ENCODE measurements at regions not wholly inside any gene's neighbourhood (a gene's known extent, or its start where the extent isn't known, plus 50 kb on each side); places are given as distances from the start of the nearest gene placed in this dataset.

GRCh38 chr1:222040955-222041354, 299.1 kb upstream of the DUSP10 start:
- Histone ChIP-seq H2AFZ (ENCODE audit: low read length) (no peak overlapping the region), H3T11ph (ENCODE audit: low read length) (no peak overlapping the region), H3K4me2 (ENCODE audit: insufficient read depth, insufficient read length, low read length) (no peak overlapping the region), H3K4me1 (ENCODE audit: insufficient read depth, low read length) (no peaks in the 10 kb centered on the region), H3K23ac (ENCODE audit: insufficient read length, low read depth, low read length) (no peak overlapping the region), H3K23me2 (ENCODE audit: insufficient read length, low read depth, low read length, poor library complexity, severe bottlenecking) (no peaks in the 10 kb centered on the region), H2BK5ac (ENCODE audit: insufficient read length, low read length) (no peak overlapping the region), H3K9ac (ENCODE audit: extremely low read depth, insufficient read length, low read length) (no peak overlapping the region), H4K91ac (ENCODE audit: insufficient read length, low read depth, low read length) (no peak overlapping the region), H2BK120ac (ENCODE audit: low read depth, low read length, poor library complexity, severe bottlenecking) (no peak overlapping the region), H3K9me3 (ENCODE audit: control insufficient read depth, low read depth, low read length) (no peaks in the 10 kb centered on the region), H2BK15ac (ENCODE audit: low read depth, low read length) (no peak overlapping the region), H4K5ac (ENCODE audit: insufficient read length, low read depth, low read length) (no peak overlapping the region), H4K8ac (replicated peaks; ENCODE audit: insufficient read length, low read depth, low read length) (no peak overlapping the region), H3K56ac (ENCODE audit: insufficient read length, low read depth, low read length) (no peak overlapping the region), H3K18ac (ENCODE audit: insufficient read length, low read depth, low read length) (no peak overlapping the region), H3K27me3 (ENCODE audit: insufficient read depth, low read length) (no peaks in the 10 kb centered on the region), H3K4ac (ENCODE audit: low read depth, low read length) (no peak overlapping the region), H3K79me1 (ENCODE audit: insufficient read depth, low read depth, low read length, poor library complexity, severe bottlenecking) (no peaks in the 10 kb centered on the region), H3K27ac (ENCODE audit: insufficient read length, low read depth, low read length) (no peak overlapping the region), H3K79me2 (ENCODE audit: insufficient read depth, low read length) (peaks cover 2% of the 10 kb centered on the region; the same call in 1 of the 2 replicates), H2AK5ac (ENCODE audit: insufficient read length, low read length) (no peak overlapping the region), H2BK12ac (ENCODE audit: insufficient read length, low read depth, low read length) (no peak overlapping the region), H3K14ac (ENCODE audit: insufficient read depth, low read length) (no peak overlapping the region), H4K20me1 (ENCODE audit: control insufficient read depth, insufficient read depth, insufficient read length) (no peaks in the 10 kb centered on the region), H2BK20ac (ENCODE audit: low read depth, low read length, poor library complexity, severe bottlenecking) (no peak overlapping the region)
- H3K27ac Mint-ChIP-seq: no peak overlapping the region
- no peaks in the 10 kb centered on the region for H3K36me3 Mint-ChIP-seq (ENCODE audit: insufficient read depth in 1 of 3, low read depth in 3 of 3)
- no peaks in the 10 kb centered on the region for H3K9me3 Mint-ChIP-seq
- WGBS (ENCODE audit: extremely low coverage, insufficient read length, low lambda C conversion rate): no CpG with 5 or more reads among the region's 4 CpGs
- no peak overlapping the region for H3K4me3 Mint-ChIP-seq
- 0 out of 4 replicates have a peak, but pooled peaks cover 0 to 3% of the 10 kb centered on the region in 2 experiments for H3K4me1 Mint-ChIP-seq
- no peaks in the 10 kb centered on the region for H3K27me3 Mint-ChIP-seq (ENCODE audit: low read depth)
- TF ChIP-seq CTCF (conservative IDR thresholded peaks at IDR 0.05): no peak
- DNase-seq: no peak
